Caki2 (cell line): ENCODE measurements at regions not wholly inside any gene's neighbourhood (a gene's known extent, or its start where the extent isn't known, plus 50 kb on each side); places are given as distances from the start of the nearest gene placed in this dataset.

Source experiments
- DNase-seq: peaks from one replicate; pipeline ENCODE4 v3.0.0-alpha.2; 2015; ENCODE audit warnings: low read depth
- in situ Hi-C: cut with HindIII; loops from 2 replicates; pipeline ENCODE4 v1.10.0; 2016; ENCODE audit warnings: low sequenced_read_pairs, low pct_unique_long_range_greater_than_20kb, mixed read lengths

GRCh38 chr9:12539580-12539975 is 153.6 kb upstream of the TYRP1 start:
- in situ Hi-C loops: no loop called here
- DNase-seq: no peak

- in situ Hi-C loops: no loop called here
These were observed 148.5 kb upstream of the TYRP1 start for GRCh38 chr9:12544700-12545099.

GRCh38 chr9:12554636-12555035 is 138.5 kb upstream of the TYRP1 start:
- peak; percentile 33 for DNase-seq
- in situ Hi-C loops: no loop called here

More at GRCh38 chr9:12544700-12545099, 148.5 kb upstream of the TYRP1 start:
- no peak for DNase-seq

- in situ Hi-C loops: no loop called here
- no peak for DNase-seq
These were observed 126.6 kb upstream of the TYRP1 start for GRCh38 chr9:12566404-12567090.

GRCh38 chr9:12584656-12585522 is 108.3 kb upstream of the TYRP1 start:
- in situ Hi-C loops: no loop called here
- no peak for DNase-seq

GRCh38 chr9:12595400-12595799 is 97.8 kb upstream of the TYRP1 start:
- DNase-seq: no peak
- in situ Hi-C loops: no loop called here

- in situ Hi-C loops: no loop called here
- DNase-seq: peak; percentile 22
These were observed 88.9 kb upstream of the TYRP1 start for GRCh38 chr9:12604164-12604821.

- DNase-seq: no peak
- in situ Hi-C loops: no loop called here
These were observed 80.9 kb upstream of the TYRP1 start for GRCh38 chr9:12612211-12612770.

- in situ Hi-C loops: no loop called here
- DNase-seq: no peak
These were observed 80.1 kb upstream of the TYRP1 start for GRCh38 chr9:12613071-12613470.

- DNase-seq: no peak
- in situ Hi-C loops: no loop called here
These were observed 78.7 kb upstream of the TYRP1 start for GRCh38 chr9:12614488-12614887.

GRCh38 chr9:12618956-12619355 is 74.2 kb upstream of the TYRP1 start:
- in situ Hi-C loops: no loop called here
- DNase-seq: no peak

GRCh38 chr9:12625844-12626243 is 67.3 kb upstream of the TYRP1 start:
- DNase-seq: no peak
- in situ Hi-C loops: no loop called here

- in situ Hi-C loops: no loop called here
- no peak for DNase-seq
These were observed 66.1 kb upstream of the TYRP1 start for GRCh38 chr9:12627096-12627495.

GRCh38 chr9:12628546-12628945 is 64.6 kb upstream of the TYRP1 start:
- DNase-seq: no peak
- in situ Hi-C loops: no loop called here

- no peak for DNase-seq
- in situ Hi-C loops: no loop called here
These were observed 64.1 kb upstream of the TYRP1 start for GRCh38 chr9:12629067-12629466.

- in situ Hi-C loops: no loop called here
These were observed 61.3 kb upstream of the TYRP1 start for GRCh38 chr9:12631866-12632265.

GRCh38 chr9:12633016-12633765 is 60.0 kb upstream of the TYRP1 start:
- in situ Hi-C loops: no loop called here

More at GRCh38 chr9:12631866-12632265, 61.3 kb upstream of the TYRP1 start:
- DNase-seq: peak; percentile 70

GRCh38 chr9:12640016-12640587 is 53.1 kb upstream of the TYRP1 start:
- in situ Hi-C loops: no loop called here
- peak; percentile 55 for DNase-seq

More at GRCh38 chr9:12633016-12633765, 60.0 kb upstream of the TYRP1 start:
- DNase-seq: peak; percentile 68
